Suprapubic skin (tissue), 4 donors: ENCODE measurements at regions not wholly inside any gene's neighbourhood (a gene's known extent, or its start where the extent isn't known, plus 50 kb on each side); places are given as distances from the start of the nearest gene placed in this dataset.

Experiments
- DNase-seq, 2 donors: peaks; one replicate each; pipeline ENCODE4 v3.0.0-alpha.2; 2019; ENCODE audit warnings: low spot score in 2 of 2
- H3K27ac ChIP-seq: fragments of 200-600 bp; sonication (generic); one replicate; pipeline ENCODE4 v1.5.1; 2019
- H3K27me3 ChIP-seq: fragments of 200-600 bp; sonication (generic); one replicate; pipeline ENCODE4 v1.5.1; 2019
- H3K36me3 ChIP-seq: fragments of 200-600 bp; sonication (generic); one replicate; pipeline ENCODE4 v1.5.1; 2019
- H3K4me1 ChIP-seq: fragments of 200-600 bp; sonication (generic); one replicate; pipeline ENCODE4 v1.5.1; 2019
- H3K4me3 ChIP-seq: fragments of 200-600 bp; sonication (generic); one replicate; pipeline ENCODE4 v1.5.1; 2019; ENCODE audit warnings: mild to moderate bottlenecking
- H3K9me3 ChIP-seq: fragments of 200-600 bp; sonication (generic); one replicate; pipeline ENCODE4 v1.5.1; 2019
- CTCF ChIP-seq, 2 donors: fragments of 200-600 bp in 1 of 2; fragments of 450-650 bp in 1 of 2; sonication (generic) in 1 of 2; IDR thresholded peaks; one replicate each; pipeline ENCODE4 v1.5.1; 2016 to 2019; ENCODE audit warnings: antibody characterized with exemption in 2 of 2, mild to moderate bottlenecking in 1 of 2, moderate library complexity in 1 of 2
- EP300 ChIP-seq: sonication (generic); formaldehyde crosslinking; IDR thresholded peaks from one replicate; pipeline ENCODE4 v1.6.1; 2017; ENCODE audit warnings: antibody characterized with exemption
- POLR2A ChIP-seq, 2 donors: fragments of 450-650 bp; IDR thresholded peaks; one replicate each; pipeline ENCODE4 v1.6.1; 2017; ENCODE audit warnings: antibody characterized with exemption in 2 of 2, mild to moderate bottlenecking in 2 of 2, moderate library complexity in 2 of 2
- POLR2AphosphoS5 ChIP-seq, 3 donors: sonication (generic); formaldehyde crosslinking; IDR thresholded peaks; one replicate each; pipeline ENCODE4 v1.6.1; 2017; ENCODE audit warnings: antibody characterized with exemption in 3 of 3
- WGBS: methylation state at CpG from one replicate; pipeline ENCODE4 v1.1.5; 2018; 5-methylcytosine and 5-hydroxymethylcytosine counted together

DNA sequence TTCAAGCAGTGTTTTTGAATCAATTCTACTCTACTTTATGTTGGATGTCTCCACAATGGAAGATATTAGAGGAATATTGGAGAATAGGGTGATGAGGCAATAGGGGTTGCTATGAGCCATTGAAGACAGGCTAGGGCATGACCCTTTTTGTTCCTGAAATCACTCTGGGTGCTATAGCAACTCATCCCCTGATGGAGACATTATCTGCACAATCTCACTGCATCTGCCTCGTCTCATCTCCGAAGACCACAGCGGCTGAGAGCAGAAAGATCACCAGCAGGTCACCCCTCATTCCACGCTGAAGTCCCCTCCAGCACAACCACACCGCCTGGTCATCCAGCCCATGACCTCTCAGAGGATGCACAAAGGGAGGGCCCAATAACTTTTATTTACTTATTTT is 150.4 kb upstream of the TMEM132C start:
- Histone ChIP-seq H3K4me3 (no peak overlapping the region), H3K27me3 (no peaks in the 10 kb centered on the region), H3K27ac (no peak overlapping the region), H3K36me3 (no peaks in the 10 kb centered on the region), H3K4me1 (no peaks in the 10 kb centered on the region), H3K9me3 (no peaks in the 10 kb centered on the region)
- 76% methylated on average over 5 of the region's 5 CpGs for WGBS
- no peak for DNase-seq
- TF ChIP-seq POLR2A (IDR thresholded peaks at IDR 0.05): no peak

GRCh38 chr12:128120035-128120434 is 146.9 kb upstream of the TMEM132C start:
- Histone ChIP-seq H3K27ac (no peak overlapping the region), H3K9me3 (no peaks in the 10 kb centered on the region), H3K4me1 (no peaks in the 10 kb centered on the region), H3K36me3 (no peaks in the 10 kb centered on the region), H3K4me3 (no peak overlapping the region), H3K27me3 (no peaks in the 10 kb centered on the region)
- TF ChIP-seq EP300 (no peak), CTCF (IDR thresholded peaks at IDR 0.05) (no peak), POLR2AphosphoS5 (IDR thresholded peaks at IDR 0.05) (no peak), POLR2A (IDR thresholded peaks at IDR 0.05) (no peak)
- DNase-seq: no peak
- 91% methylated on average over 4 of the region's 4 CpGs for WGBS

- Histone ChIP-seq H3K4me3 (no peak overlapping the region), H3K4me1 (no peaks in the 10 kb centered on the region), H3K36me3 (no peaks in the 10 kb centered on the region), H3K9me3 (no peaks in the 10 kb centered on the region), H3K27me3 (no peaks in the 10 kb centered on the region), H3K27ac (no peak overlapping the region)
- TF ChIP-seq POLR2AphosphoS5 (IDR thresholded peaks at IDR 0.05): no peak
- no peak for TF ChIP-seq CTCF (IDR thresholded peaks at IDR 0.05)
- no peak for TF ChIP-seq POLR2A (IDR thresholded peaks at IDR 0.05)
- no peak for TF ChIP-seq EP300
- no peak for DNase-seq
- WGBS: 68% methylated on average over 3 of the region's 3 CpGs
Observed at GRCh38 chr12:128121424-128121823, 145.5 kb upstream of the TMEM132C start.

DNA sequence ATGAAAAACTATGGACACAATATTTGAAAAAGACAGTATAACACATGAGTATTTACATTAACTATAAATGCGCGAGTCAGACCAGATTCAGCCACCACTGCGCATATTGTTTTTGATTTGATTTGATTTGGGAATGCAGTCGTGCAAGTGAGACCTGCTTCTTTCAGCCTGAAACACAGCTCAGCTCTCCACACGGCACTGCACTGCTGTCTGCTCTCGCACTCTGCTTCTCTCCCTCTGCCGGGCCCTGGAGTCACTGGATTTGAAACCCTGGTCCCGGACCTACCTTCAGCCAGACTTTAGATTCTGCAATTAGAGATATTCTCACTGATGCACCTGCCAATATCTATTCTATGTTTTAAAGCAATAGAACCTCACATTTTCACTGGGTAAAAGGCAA is 143.9 kb upstream of the TMEM132C start:
- no peaks in the 10 kb centered on the region for H3K27me3 ChIP-seq
- no peaks in the 10 kb centered on the region for H3K9me3 ChIP-seq
- no peak overlapping the region for H3K27ac ChIP-seq
- H3K4me1 ChIP-seq: no peaks in the 10 kb centered on the region
- 89% methylated on average over 8 of the region's 8 CpGs for WGBS
- H3K36me3 ChIP-seq: no peaks in the 10 kb centered on the region
- TF ChIP-seq POLR2AphosphoS5 (IDR thresholded peaks at IDR 0.05): no peak
- no peak for TF ChIP-seq EP300
- TF ChIP-seq POLR2A (IDR thresholded peaks at IDR 0.05): no peak
- no peak for TF ChIP-seq CTCF (IDR thresholded peaks at IDR 0.05)
- no peak for DNase-seq
- no peak overlapping the region for H3K4me3 ChIP-seq

- no peak for DNase-seq
- no peaks in the 10 kb centered on the region for H3K36me3 ChIP-seq
- 84% methylated on average over 4 of the region's 4 CpGs for WGBS
Observed at GRCh38 chr12:128131955-128132354, 135.0 kb upstream of the TMEM132C start.

More at GRCh38 chr12:128131955-128132354, 135.0 kb upstream of the TMEM132C start:
- TF ChIP-seq POLR2A (IDR thresholded peaks at IDR 0.05) (no peak), EP300 (no peak), POLR2AphosphoS5 (IDR thresholded peaks at IDR 0.05) (no peak), CTCF (IDR thresholded peaks at IDR 0.05) (no peak)
- no peak overlapping the region for H3K27ac ChIP-seq
- H3K9me3 ChIP-seq: no peaks in the 10 kb centered on the region
- H3K27me3 ChIP-seq: no peaks in the 10 kb centered on the region
- H3K4me3 ChIP-seq: no peak overlapping the region
- H3K4me1 ChIP-seq: no peaks in the 10 kb centered on the region
